Lower leg skin (tissue), 4 donors: ENCODE measurements at regions not wholly inside any gene's neighbourhood (a gene's known extent, or its start where the extent isn't known, plus 50 kb on each side); places are given as distances from the start of the nearest gene placed in this dataset.

Experiments used
- DNase-seq, 2 donors: peaks; one replicate each; pipeline ENCODE4 v3.0.0-alpha.2; 2019; ENCODE audit warnings: low spot score in 2 of 2
- H3K4me3 ChIP-seq: fragments of 200-600 bp; sonication (generic); 2 replicates; pipeline ENCODE4 v1.5.1; 2017; ENCODE audit warnings: mild to moderate bottlenecking, low read depth; ENCODE audit not compliant: poor library complexity, severe bottlenecking
- POLR2A ChIP-seq, 2 donors: fragments of 450-650 bp; IDR thresholded peaks; one replicate each; pipeline ENCODE4 v1.6.1; 2016 to 2017; ENCODE audit warnings: antibody characterized with exemption in 2 of 2, mild to moderate bottlenecking in 1 of 2, moderate library complexity in 1 of 2
- WGBS, 2 donors: methylation state at CpG; one replicate each; pipeline ENCODE4 v1.1.5; 2018; 5-methylcytosine and 5-hydroxymethylcytosine counted together
- intact Hi-C: fragments of 100-400 bp; cut with DNase I; formaldehyde crosslinking; loops from one replicate; pipeline ENCODE4 v1.15.0; 2023; ENCODE audit warnings: low total_unique reads
- TF ChIP-seq, protein P1 (sequence below), 3 donors: fragments of 450-650 bp; IDR thresholded peaks; one replicate each; pipeline ENCODE4 v1.5.1; 2016; ENCODE audit warnings: antibody characterized with exemption in 3 of 3, mild to moderate bottlenecking in 3 of 3, moderate library complexity in 2 of 3

DNA sequence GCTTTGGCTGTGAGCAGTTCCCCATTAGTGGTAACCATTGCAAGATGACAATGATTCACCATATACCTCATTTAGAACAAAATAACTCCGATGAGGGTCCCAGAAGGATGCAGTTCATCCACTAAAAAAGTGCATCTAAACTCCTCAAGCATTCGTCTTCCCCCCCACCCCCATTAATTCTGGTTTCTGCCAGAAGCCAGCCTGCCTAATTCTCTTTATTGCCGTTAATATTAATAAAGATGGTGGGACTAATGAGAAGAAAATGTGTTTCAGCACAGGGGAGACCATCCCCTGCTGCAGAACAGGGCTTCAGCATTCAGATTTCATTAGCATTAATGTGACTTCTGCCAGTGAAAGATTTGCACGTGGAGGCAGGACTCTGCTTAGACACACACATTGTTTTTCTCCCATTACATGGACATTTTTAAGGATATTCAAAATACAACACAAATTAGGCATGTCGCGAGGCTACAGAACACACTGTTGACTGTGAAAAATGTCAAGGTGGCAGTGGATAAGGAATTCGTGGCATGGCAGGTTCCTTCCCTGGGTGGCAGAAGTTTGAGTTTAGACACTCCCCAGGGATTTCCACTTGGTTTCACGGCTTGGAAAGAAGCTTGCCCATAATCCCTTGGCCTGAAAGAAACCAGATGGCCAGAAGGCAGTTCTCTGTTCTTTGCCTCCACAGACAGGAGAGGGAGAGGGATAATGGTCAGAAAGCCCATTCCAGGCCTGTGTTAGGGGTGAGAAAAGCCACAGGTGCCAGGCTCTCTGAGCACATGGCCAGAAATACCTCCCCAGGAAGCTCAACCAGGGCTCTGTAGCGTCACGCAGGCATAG is 236.5 kb downstream of the FOXO1 start:
- no peak overlapping the region for H3K4me3 ChIP-seq
- intact Hi-C loops: no loop called here
- no peak for DNase-seq
- 82 to 84% methylated on average over 10 of the region's 10 CpGs for WGBS, 2 donors
- no peak for TF ChIP-seq POLR2A (IDR thresholded peaks at IDR 0.05)
- TF ChIP-seq, protein P1, sequence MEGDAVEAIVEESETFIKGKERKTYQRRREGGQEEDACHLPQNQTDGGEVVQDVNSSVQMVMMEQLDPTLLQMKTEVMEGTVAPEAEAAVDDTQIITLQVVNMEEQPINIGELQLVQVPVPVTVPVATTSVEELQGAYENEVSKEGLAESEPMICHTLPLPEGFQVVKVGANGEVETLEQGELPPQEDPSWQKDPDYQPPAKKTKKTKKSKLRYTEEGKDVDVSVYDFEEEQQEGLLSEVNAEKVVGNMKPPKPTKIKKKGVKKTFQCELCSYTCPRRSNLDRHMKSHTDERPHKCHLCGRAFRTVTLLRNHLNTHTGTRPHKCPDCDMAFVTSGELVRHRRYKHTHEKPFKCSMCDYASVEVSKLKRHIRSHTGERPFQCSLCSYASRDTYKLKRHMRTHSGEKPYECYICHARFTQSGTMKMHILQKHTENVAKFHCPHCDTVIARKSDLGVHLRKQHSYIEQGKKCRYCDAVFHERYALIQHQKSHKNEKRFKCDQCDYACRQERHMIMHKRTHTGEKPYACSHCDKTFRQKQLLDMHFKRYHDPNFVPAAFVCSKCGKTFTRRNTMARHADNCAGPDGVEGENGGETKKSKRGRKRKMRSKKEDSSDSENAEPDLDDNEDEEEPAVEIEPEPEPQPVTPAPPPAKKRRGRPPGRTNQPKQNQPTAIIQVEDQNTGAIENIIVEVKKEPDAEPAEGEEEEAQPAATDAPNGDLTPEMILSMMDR (IDR thresholded peaks at IDR 0.05): no peak

DNA sequence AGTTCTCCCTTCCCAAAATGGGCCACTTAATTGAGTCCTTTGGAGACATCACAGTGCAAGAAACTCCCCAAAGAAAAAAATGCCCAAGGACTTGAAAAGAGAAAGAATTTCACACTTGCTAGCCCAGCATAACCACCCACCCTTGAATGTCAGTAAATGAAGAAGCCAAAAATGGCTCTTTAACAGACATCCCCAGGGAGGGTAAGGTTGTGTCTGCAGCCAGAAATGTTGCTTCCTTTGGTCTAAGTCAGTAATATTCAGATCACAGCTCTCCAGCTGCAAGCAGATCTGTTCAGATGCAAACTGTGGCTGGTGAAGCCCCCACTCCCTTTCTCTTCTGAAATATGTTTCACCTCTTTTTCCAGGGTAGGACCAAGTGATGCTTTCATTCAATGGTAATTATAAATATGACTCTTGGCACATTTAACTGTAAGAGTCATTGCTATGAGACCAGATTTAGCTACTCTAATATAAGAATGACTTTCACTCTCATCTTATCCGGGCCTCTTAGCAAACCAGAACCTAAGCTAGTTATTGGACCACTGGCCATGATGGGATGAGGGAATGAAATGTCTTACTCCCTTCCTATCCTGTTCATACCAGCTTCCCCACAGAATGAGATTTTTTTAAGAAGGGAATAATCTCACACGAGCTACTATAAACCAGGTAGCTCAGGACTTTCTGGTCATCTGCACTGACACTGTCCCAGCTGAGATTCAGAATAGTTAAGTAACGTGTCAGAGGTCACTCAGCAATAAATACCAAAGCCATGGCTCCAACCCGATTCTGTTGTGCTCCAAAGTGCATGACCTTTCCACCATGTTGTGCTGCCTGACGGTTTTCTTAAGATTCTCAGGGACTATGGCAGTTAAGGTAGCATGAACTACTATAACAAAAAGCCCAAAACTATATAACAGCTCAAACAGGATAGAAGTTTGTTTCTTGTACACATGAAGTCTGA is 234.1 kb downstream of the FOXO1 start:
- intact Hi-C loops: no loop called here
- 76 to 84% methylated on average over 5 of the region's 5 CpGs for WGBS, 2 donors

DNA sequence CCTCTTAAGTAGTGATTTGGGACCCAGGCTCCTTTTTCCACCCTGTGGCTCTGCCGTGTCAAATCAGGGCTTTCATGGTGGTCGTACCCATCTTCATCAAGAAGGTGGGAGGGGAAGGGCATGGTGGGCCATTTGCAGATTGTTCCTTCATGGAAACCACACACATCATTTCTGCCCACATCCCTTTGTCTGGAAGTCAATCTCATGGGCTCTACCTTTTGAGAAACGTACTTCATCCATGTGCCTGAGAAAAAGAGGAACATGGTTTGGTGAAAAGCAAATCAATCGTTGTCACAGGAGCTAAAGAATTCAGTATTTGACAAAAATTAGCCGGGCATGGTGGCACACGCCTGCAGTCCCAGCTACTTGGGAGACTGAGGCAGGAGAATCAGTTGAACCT is 233.4 kb downstream of the FOXO1 start:
- TF ChIP-seq POLR2A (IDR thresholded peaks at IDR 0.05): no peak
- TF ChIP-seq, protein P1 (IDR thresholded peaks at IDR 0.05): no peak
- DNase-seq: no peak
- intact Hi-C loops: no loop called here
- no peak overlapping the region for H3K4me3 ChIP-seq
- 64 to 71% methylated on average over 6 of the region's 6 CpGs for WGBS, 2 donors

More for the DNA sequence above, 234.1 kb downstream of the FOXO1 start:
- DNase-seq: no peak
- H3K4me3 ChIP-seq: no peak overlapping the region
- TF ChIP-seq POLR2A (IDR thresholded peaks at IDR 0.05): no peak
- TF ChIP-seq, protein P1 (IDR thresholded peaks at IDR 0.05): no peak

DNA sequence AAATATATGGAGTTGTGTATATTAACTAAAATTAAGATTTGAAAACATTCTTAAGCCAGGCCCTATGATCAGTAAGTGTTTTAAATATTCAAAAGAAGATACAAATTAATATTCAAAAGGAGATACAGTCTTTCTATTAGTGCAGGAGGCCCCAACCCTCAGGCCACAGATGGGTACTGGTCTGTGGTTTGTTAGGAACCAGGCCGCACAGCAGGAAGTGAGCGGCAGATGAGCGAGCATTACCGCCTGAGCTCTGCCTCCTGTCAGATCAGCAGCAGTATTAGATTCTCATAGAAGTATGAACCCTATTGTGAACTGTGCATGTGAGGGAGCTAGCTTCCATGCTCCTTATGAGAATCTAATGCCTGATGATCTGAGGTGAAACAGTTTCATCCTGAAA is 232.9 kb downstream of the FOXO1 start:
- H3K4me3 ChIP-seq: no peak overlapping the region
- intact Hi-C loops: no loop called here
- no peak for TF ChIP-seq POLR2A (IDR thresholded peaks at IDR 0.05)
- TF ChIP-seq, protein P1 (IDR thresholded peaks at IDR 0.05): no peak
- DNase-seq: no peak
- 75 to 89% methylated on average over 4 of the region's 4 CpGs for WGBS, 2 donors

DNA sequence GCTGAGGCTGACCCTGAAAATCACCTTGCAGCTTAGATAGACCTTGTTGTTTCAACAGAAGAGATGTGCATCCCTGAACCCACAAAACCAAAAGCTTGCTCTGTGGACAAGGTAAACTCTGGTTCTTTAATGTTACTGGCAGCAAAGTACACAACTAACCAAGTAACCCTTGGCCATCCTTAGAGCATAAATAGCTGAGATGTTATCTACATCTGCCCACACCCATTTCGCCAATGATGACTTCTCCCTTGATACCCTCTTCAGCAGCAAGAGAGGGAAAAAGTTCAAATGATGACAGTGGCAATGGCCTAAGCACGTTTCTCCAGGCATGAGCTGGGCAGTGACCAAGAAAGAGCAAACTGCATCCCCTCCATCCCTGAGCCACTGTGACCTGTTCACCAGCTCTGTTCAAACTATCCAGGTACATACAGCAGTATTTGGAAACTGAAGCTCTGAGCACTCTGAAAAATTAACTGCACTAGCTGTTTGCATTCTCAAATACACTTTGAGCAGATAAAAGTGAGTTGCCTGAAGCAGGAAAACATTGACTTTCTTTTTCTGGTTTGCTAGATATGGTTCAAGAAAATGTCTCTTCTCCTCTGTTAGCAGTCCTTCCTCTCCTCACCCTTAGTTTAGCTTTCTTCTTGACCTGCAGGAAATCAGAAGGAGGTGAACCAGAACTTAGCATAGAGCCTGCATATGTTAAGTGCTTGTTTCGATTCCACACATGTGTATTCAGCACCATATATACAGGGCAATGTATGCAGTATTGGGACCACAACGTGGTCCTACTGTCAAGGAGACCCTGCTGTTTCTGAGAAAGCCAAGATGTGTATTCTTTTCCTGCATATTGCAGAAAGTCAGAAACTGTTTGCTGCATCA is 231.7 kb downstream of the FOXO1 start:
- intact Hi-C loops: no loop called here
- WGBS, 2 donors: 87 to 89% methylated on average over 4 of the region's 4 CpGs
- TF ChIP-seq, protein P1 (IDR thresholded peaks at IDR 0.05): no peak
- TF ChIP-seq POLR2A (IDR thresholded peaks at IDR 0.05): no peak
- no peak for DNase-seq
- no peak overlapping the region for H3K4me3 ChIP-seq
